Neural cell (in vitro differentiated cells): ENCODE measurements at regions not wholly inside any gene's neighbourhood (a gene's known extent, or its start where the extent isn't known, plus 50 kb on each side); places are given as distances from the start of the nearest gene placed in this dataset.

ENCODE experiments used
- EZH2 ChIP-seq: fragments of 200-600, 300-800 bp; shearing (Covaris generic), sonication (generic); IDR thresholded peaks from 2 replicates; pipeline ENCODE4 v1.6.1; 2014; ENCODE audit warnings: antibody characterized with exemption, low read length, borderline replicate concordance, mild to moderate bottlenecking; ENCODE audit not compliant: insufficient read depth, poor library complexity, severe bottlenecking
- POLR2AphosphoS5 ChIP-seq: IDR thresholded peaks from 2 replicates; pipeline ENCODE4 v1.6.1; 2012
- RAD21 ChIP-seq: fragments of 450-650 bp; conservative IDR thresholded peaks from 2 replicates; pipeline ENCODE4 v1.6.1; 2014; ENCODE audit warnings: antibody characterized with exemption, mild to moderate bottlenecking, moderate library complexity
- SMC3 ChIP-seq: fragments of 450-650 bp; conservative IDR thresholded peaks from 2 replicates; pipeline ENCODE4 v1.6.1; 2014; ENCODE audit warnings: antibody characterized with exemption, mild to moderate bottlenecking, moderate library complexity; ENCODE audit not compliant: poor library complexity
- TAF1 ChIP-seq: IDR thresholded peaks from 2 replicates; pipeline ENCODE4 v1.6.1; 2012; ENCODE audit warnings: low read depth
- TF ChIP-seq, protein P1 (sequence below): fragments of 450-650 bp; IDR thresholded peaks from 2 replicates; pipeline ENCODE4 v1.5.1; 2014; ENCODE audit warnings: antibody characterized with exemption, mild to moderate bottlenecking, moderate library complexity; ENCODE audit not compliant: poor library complexity, severe bottlenecking
- TF ChIP-seq, protein P2 (sequence below): IDR thresholded peaks from 2 replicates; pipeline ENCODE4 v1.6.1; 2012; ENCODE audit warnings: borderline replicate concordance

DNA sequence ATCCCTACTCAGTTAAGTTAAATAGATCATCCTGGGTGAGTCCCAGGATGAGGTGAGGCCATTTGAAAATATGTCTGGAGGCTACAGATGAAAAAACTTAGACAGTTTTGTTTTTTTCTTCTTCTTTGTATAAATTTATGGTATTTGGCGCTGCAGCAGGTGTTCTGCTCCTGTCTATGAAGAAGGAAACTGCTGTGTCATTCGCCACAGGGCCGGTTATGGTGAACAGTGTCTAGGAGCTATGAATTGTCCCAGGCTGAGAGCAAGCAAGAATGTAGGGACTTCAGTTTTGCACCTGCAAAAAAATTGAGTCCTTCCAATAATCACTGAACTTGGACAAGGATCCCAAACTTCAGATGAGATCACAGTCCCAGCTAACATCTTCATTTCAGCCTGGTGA lies 674.3 kb upstream of the RGS18 start:
- TF ChIP-seq, protein P1, sequence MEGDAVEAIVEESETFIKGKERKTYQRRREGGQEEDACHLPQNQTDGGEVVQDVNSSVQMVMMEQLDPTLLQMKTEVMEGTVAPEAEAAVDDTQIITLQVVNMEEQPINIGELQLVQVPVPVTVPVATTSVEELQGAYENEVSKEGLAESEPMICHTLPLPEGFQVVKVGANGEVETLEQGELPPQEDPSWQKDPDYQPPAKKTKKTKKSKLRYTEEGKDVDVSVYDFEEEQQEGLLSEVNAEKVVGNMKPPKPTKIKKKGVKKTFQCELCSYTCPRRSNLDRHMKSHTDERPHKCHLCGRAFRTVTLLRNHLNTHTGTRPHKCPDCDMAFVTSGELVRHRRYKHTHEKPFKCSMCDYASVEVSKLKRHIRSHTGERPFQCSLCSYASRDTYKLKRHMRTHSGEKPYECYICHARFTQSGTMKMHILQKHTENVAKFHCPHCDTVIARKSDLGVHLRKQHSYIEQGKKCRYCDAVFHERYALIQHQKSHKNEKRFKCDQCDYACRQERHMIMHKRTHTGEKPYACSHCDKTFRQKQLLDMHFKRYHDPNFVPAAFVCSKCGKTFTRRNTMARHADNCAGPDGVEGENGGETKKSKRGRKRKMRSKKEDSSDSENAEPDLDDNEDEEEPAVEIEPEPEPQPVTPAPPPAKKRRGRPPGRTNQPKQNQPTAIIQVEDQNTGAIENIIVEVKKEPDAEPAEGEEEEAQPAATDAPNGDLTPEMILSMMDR: no peak
- TF ChIP-seq POLR2AphosphoS5 (no peak), TAF1 (no peak), EZH2 (no peak), RAD21 (no peak), SMC3 (no peak)
- TF ChIP-seq, protein P2, sequence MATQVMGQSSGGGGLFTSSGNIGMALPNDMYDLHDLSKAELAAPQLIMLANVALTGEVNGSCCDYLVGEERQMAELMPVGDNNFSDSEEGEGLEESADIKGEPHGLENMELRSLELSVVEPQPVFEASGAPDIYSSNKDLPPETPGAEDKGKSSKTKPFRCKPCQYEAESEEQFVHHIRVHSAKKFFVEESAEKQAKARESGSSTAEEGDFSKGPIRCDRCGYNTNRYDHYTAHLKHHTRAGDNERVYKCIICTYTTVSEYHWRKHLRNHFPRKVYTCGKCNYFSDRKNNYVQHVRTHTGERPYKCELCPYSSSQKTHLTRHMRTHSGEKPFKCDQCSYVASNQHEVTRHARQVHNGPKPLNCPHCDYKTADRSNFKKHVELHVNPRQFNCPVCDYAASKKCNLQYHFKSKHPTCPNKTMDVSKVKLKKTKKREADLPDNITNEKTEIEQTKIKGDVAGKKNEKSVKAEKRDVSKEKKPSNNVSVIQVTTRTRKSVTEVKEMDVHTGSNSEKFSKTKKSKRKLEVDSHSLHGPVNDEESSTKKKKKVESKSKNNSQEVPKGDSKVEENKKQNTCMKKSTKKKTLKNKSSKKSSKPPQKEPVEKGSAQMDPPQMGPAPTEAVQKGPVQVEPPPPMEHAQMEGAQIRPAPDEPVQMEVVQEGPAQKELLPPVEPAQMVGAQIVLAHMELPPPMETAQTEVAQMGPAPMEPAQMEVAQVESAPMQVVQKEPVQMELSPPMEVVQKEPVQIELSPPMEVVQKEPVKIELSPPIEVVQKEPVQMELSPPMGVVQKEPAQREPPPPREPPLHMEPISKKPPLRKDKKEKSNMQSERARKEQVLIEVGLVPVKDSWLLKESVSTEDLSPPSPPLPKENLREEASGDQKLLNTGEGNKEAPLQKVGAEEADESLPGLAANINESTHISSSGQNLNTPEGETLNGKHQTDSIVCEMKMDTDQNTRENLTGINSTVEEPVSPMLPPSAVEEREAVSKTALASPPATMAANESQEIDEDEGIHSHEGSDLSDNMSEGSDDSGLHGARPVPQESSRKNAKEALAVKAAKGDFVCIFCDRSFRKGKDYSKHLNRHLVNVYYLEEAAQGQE: no peak
